BE2C (cell line): ENCODE measurements at regions not wholly inside any gene's neighbourhood (a gene's known extent, or its start where the extent isn't known, plus 50 kb on each side); places are given as distances from the start of the nearest gene placed in this dataset.

Experiments used
- DNase-seq: peaks from one replicate; pipeline ENCODE4 v3.0.0-alpha.2; 2020
- H3K27me3 ChIP-seq: fragments of 250-450 bp; sonication (Bioruptor Pico); 2 replicates; pipeline ENCODE4 v1.5.1; 2020; ENCODE audit warnings: mild to moderate bottlenecking
- H3K36me3 ChIP-seq: fragments of 250-450 bp; sonication (Bioruptor Pico); 2 replicates; pipeline ENCODE4 v1.5.1; 2020; ENCODE audit warnings: mild to moderate bottlenecking
- H3K4me1 ChIP-seq: fragments of 250-450 bp; sonication (Bioruptor Pico); 2 replicates; pipeline ENCODE4 v1.5.1; 2020
- H3K4me3 ChIP-seq: 2 replicates; pipeline ENCODE4 v1.5.1; 2011; ENCODE audit warnings: low read depth, low read length
- H3K9me3 ChIP-seq: fragments of 250-450 bp; sonication (Bioruptor Pico); 2 replicates; pipeline ENCODE4 v1.5.1; 2020
- CTCF ChIP-seq: IDR thresholded peaks from 2 replicates; pipeline ENCODE4 v1.5.1; 2012; ENCODE audit warnings: mild to moderate bottlenecking, low read depth, low read length

- no peaks in the 10 kb centered on the region for H3K36me3 ChIP-seq
- no peaks in the 10 kb centered on the region for H3K27me3 ChIP-seq
- no peaks in the 10 kb centered on the region for H3K4me1 ChIP-seq
- no peak overlapping the region for H3K4me3 ChIP-seq
- no peaks in the 10 kb centered on the region for H3K9me3 ChIP-seq
- no peak for DNase-seq
- TF ChIP-seq CTCF: no peak
Observed at GRCh38 chr3:16024548-16024947, 149.9 kb upstream of the GALNT15 start.

GRCh38 chr3:16026753-16027152 is 147.7 kb upstream of the GALNT15 start:
- H3K27me3 ChIP-seq: no peaks in the 10 kb centered on the region
- DNase-seq: no peak
- no peaks in the 10 kb centered on the region for H3K4me1 ChIP-seq
- no peak for TF ChIP-seq CTCF
- no peaks in the 10 kb centered on the region for H3K9me3 ChIP-seq
- no peak overlapping the region for H3K4me3 ChIP-seq
- H3K36me3 ChIP-seq: no peaks in the 10 kb centered on the region

GRCh38 chr3:16028604-16029003 is 145.9 kb upstream of the GALNT15 start:
- no peak for TF ChIP-seq CTCF
- Histone ChIP-seq H3K9me3 (no peaks in the 10 kb centered on the region), H3K36me3 (no peaks in the 10 kb centered on the region), H3K27me3 (no peaks in the 10 kb centered on the region), H3K4me3 (no peak overlapping the region), H3K4me1 (no peaks in the 10 kb centered on the region)
- no peak for DNase-seq

GRCh38 chr3:16030342-16030741 is 144.1 kb upstream of the GALNT15 start:
- H3K27me3 ChIP-seq: no peaks in the 10 kb centered on the region
- TF ChIP-seq CTCF: no peak
- H3K36me3 ChIP-seq: no peaks in the 10 kb centered on the region

GRCh38 chr3:16031434-16031833 is 143.0 kb upstream of the GALNT15 start:
- Histone ChIP-seq H3K9me3 (no peaks in the 10 kb centered on the region), H3K36me3 (no peaks in the 10 kb centered on the region), H3K4me1 (no peaks in the 10 kb centered on the region), H3K4me3 (no peak overlapping the region), H3K27me3 (no peaks in the 10 kb centered on the region)
- TF ChIP-seq CTCF: no peak
- DNase-seq: no peak

More at GRCh38 chr3:16030342-16030741, 144.1 kb upstream of the GALNT15 start:
- Histone ChIP-seq H3K4me3 (no peak overlapping the region), H3K4me1 (no peaks in the 10 kb centered on the region), H3K9me3 (no peaks in the 10 kb centered on the region)
- DNase-seq: no peak

- no peak for TF ChIP-seq CTCF
Observed at GRCh38 chr3:16033889-16034687, 140.4 kb upstream of the GALNT15 start.

More at GRCh38 chr3:16033889-16034687, 140.4 kb upstream of the GALNT15 start:
- Histone ChIP-seq H3K27me3 (no peaks in the 10 kb centered on the region), H3K4me1 (no peaks in the 10 kb centered on the region), H3K9me3 (no peaks in the 10 kb centered on the region), H3K36me3 (no peaks in the 10 kb centered on the region), H3K4me3 (no peak overlapping the region)
- DNase-seq: no peak
